ENCODE measurements at regions not wholly inside any gene's neighbourhood (a gene's known extent, or its start where the extent isn't known, plus 50 kb on each side); places are given as distances from the start of the nearest gene placed in this dataset.

DNA sequence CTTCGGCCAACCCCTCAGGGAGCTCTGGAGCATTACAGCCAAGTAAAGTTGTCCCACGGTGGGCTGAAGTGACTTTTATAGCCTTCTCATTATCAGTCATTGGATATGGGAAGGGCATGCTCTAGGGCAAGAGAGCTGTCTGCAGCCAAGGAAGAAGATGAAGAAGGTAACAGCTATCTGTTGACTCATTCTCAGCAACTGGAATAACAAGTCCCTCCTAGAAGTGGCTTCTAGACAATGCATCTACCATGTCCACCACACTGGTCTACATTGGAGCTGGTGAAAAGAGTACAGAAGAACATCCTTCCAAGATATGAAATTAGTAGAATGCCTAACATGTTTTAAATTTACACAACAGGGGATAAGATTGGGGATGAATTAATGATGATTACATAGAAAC, 524.2 kb downstream of the ACTL7B start:
- no peak for DNase-seq
- Histone ChIP-seq H3K27ac (no peak overlapping the region), H3K4me3 (no peak overlapping the region), H3K36me3 (no peaks in the 10 kb centered on the region), H3K4me1 (no peaks in the 10 kb centered on the region), H3K9me3 (peaks cover 0 to 12% (median 0%) of the 10 kb centered on the region in 4 donors), H3K27me3 (no peaks in the 10 kb centered on the region)
- TF ChIP-seq POLR2A (IDR thresholded peaks at IDR 0.05) (no peak), CTCF (IDR thresholded peaks at IDR 0.05) (no peak)

DNA sequence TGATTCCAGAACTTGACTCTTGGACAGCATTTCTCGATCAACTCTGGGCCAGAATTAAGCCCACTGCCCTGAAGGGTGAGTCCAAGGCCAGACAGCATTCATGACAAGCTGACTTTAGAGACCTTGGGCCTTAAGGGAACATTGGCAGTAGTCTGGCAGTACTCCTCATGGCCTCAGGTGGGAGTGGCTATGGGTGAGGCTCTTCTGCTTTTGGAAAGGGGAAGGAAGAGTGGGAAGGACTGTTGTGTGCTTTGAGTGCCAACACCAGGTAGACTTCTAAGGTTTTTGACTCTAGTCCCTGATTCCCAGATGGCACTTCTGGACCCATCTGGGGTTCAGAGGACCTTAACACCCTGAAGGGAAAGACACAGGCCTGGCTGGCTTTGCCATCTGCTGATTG, 530.4 kb downstream of the ACTL7B start:
- Histone ChIP-seq H3K36me3 (no peaks in the 10 kb centered on the region), H3K27ac (no peak overlapping the region), H3K4me1 (no peaks in the 10 kb centered on the region), H3K4me3 (no peak overlapping the region), H3K9me3 (peaks cover 0 to 12% (median 0%) of the 10 kb centered on the region in 4 donors), H3K27me3 (no peaks in the 10 kb centered on the region)
- no peak for TF ChIP-seq CTCF (IDR thresholded peaks at IDR 0.05)
- TF ChIP-seq POLR2A (IDR thresholded peaks at IDR 0.05), result no peak
- DNase-seq, result no peak

- H3K27ac ChIP-seq, result no peak overlapping the region
- no peaks in the 10 kb centered on the region for H3K36me3 ChIP-seq
- H3K4me3 ChIP-seq, result no peak overlapping the region
- no peaks in the 10 kb centered on the region for H3K27me3 ChIP-seq
- no peak for TF ChIP-seq CTCF (IDR thresholded peaks at IDR 0.05)
- no peak for TF ChIP-seq POLR2A (IDR thresholded peaks at IDR 0.05)
- no peak for DNase-seq
- H3K9me3 ChIP-seq, result peaks cover 0 to 12% (median 0%) of the 10 kb centered on the region in 4 donors
- H3K4me1 ChIP-seq, result no peaks in the 10 kb centered on the region
These were observed 532.2 kb downstream of the ACTL7B start for GRCh38 chr9:108323615-108324014.

DNA sequence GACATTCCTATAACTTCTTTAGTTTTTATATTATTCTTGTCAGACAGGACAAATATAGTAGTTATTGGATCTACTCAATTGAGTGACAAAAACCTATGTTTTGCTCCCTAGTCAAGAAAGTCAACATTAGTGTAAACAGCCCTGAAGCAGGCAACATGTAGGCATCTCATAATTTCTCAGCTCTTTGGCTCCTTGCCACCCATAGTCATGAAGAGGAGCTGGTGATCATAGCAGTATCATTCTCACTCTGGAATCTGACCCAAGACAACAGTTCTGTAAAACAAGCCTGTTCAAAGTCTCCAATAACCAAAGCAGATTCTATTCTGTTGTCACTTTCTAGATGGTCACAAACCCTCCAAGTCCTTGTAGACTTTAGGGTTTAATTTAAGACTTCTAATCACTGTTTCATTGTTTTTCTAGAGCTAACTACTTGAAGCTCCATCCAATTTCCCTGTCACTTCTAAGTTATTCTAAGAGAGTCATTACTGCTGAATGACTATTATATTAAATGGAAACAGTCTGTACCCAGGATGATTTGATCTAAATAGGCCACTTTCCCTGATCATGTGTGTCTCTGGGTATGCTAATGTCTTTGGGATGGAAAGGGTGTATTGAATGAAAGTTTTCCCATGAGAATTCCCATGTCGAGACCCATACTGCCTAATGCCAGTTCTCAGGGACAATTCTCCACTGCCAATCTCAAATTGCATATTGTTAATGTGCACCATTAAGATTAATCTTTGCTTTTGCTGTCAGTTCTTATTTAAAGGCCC, 533.3 kb downstream of the ACTL7B start:
- no peaks in the 10 kb centered on the region for H3K4me1 ChIP-seq
- H3K4me3 ChIP-seq, result no peak overlapping the region
- H3K27ac ChIP-seq, result no peak overlapping the region
- no peaks in the 10 kb centered on the region for H3K36me3 ChIP-seq
- TF ChIP-seq CTCF (IDR thresholded peaks at IDR 0.05), result no peak
- no peak for TF ChIP-seq POLR2A (IDR thresholded peaks at IDR 0.05)
- peaks cover 0 to 7% (median 0%) of the 10 kb centered on the region in 4 donors for H3K9me3 ChIP-seq
- DNase-seq, result no peak
- H3K27me3 ChIP-seq, result no peaks in the 10 kb centered on the region

GRCh38 chr9:108316630-108317029, 539.2 kb downstream of the ACTL7B start:
- Histone ChIP-seq H3K27ac (no peak overlapping the region), H3K27me3 (no peaks in the 10 kb centered on the region), H3K9me3 (no peaks in the 10 kb centered on the region), H3K36me3 (no peaks in the 10 kb centered on the region), H3K4me3 (no peak overlapping the region), H3K4me1 (no peaks in the 10 kb centered on the region)
- no peak for DNase-seq
- TF ChIP-seq POLR2A (IDR thresholded peaks at IDR 0.05) (no peak), CTCF (IDR thresholded peaks at IDR 0.05) (no peak)
